ENCODE measurements at regions not wholly inside any gene's neighbourhood (a gene's known extent, or its start where the extent isn't known, plus 50 kb on each side); places are given as distances from the start of the nearest gene placed in this dataset.
"Not testable (repeated sequence)": the region's sequence is repeated elsewhere in the genome, so short reads cannot be mapped to it uniquely, and the experiment has no call there.

DNA sequence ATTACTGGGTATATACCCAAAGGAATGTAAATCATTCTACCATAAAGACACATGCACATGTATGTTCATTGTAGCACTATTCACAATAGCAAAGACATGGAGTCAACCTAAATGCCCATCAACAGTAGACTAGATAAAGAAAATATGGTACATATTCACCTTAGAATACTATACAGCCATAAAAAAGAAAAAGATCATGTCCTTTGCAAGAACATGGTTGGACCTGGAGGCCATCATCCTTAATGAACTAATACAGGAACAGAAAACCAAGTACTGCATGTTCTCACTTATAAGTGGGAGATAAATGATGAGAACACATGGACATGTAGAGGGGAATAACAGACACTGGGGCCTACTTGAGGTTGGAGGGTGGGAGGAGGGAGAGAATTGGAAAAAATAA is 133.2 kb upstream of the RASA1 start:
- not testable (repeated sequence) for H3K4me1 ChIP-seq (ENCODE audit: insufficient read depth, low read length); H3K27ac Mint-ChIP-seq
- POLR2A ChIA-PET (ENCODE audit: partially characterized antibody), result interaction anchor here (1.2 kb wide), 1 partner anchor 48 kb away, joined by 3 read pairs; no protein-coding TSS in a partner anchor

DNA sequence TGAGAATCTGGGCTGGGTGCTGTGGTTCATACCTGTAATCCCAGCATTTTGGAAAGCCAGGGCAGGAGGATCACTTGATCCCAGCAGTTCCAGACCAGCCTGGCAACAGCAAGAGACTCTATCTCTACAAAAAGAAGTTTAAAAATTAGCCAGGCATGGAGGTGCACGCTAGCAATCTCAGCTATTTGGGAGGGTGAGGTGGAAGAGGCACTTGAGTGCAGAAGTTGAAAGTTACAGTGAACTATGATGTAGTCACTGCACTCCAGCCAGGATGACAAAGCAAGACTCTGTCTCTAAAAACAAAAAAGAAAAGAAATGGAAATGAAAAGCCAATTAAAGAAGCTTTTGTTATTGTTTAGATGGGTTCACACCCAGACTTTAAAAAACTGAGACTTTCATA is 131.6 kb upstream of the RASA1 start:
- intact Hi-C loops (cut with micrococcal nuclease), result loop anchor here (5.0 kb wide), 1 partner anchor 46 kb away; no protein-coding TSS in a partner anchor
- Histone ChIP-seq H3K4me3 (ENCODE audit: low read length in 2 of 2) (no peak overlapping the region), H3K9me3 (ENCODE audit: control insufficient read depth in 1 of 2, low read length in 2 of 2) (no peaks in the 10 kb centered on the region), H3K36me3 (ENCODE audit: insufficient read depth, low read length) (no peaks in the 10 kb centered on the region), H3K27me3 (ENCODE audit: insufficient read depth, low read length) (no peaks in the 10 kb centered on the region), H3K4me1 (ENCODE audit: insufficient read depth, low read length) (no peaks in the 10 kb centered on the region), H3K27ac (ENCODE audit: low read depth, low read length) (no peak overlapping the region)
- DNase-seq, result no peak
- no peak overlapping the region for H3K4me3 Mint-ChIP-seq
- no peaks in the 10 kb centered on the region for H3K27me3 Mint-ChIP-seq
- H3K9me3 Mint-ChIP-seq, result peaks cover 0 to 2% (median 0%) of the 10 kb centered on the region in 8 donors
- ChIA-PET CTCF (ENCODE audit: partially characterized antibody) (no interaction called here), POLR2A (ENCODE audit: partially characterized antibody) (no interaction called here)
- H3K4me1 Mint-ChIP-seq, result peaks cover 0 to 4% (median 0%) of the 10 kb centered on the region in 4 donors
- peak overlapping the region in 1 of 7 donors; percentile 1 for H3K27ac Mint-ChIP-seq
- H3K36me3 Mint-ChIP-seq, result no peaks in the 10 kb centered on the region

More for the DNA sequence above, 133.2 kb upstream of the RASA1 start:
- H3K9me3 Mint-ChIP-seq; H3K4me1 Mint-ChIP-seq; H3K27me3 Mint-ChIP-seq; H3K27me3 ChIP-seq (ENCODE audit: insufficient read depth, low read length); H3K4me3 Mint-ChIP-seq; H3K4me3 ChIP-seq (ENCODE audit: low read length in 2 of 2); H3K9me3 ChIP-seq (ENCODE audit: control insufficient read depth in 1 of 2, low read length in 2 of 2); intact Hi-C loops (cut with micrococcal nuclease); H3K27ac ChIP-seq (ENCODE audit: low read depth, low read length); H3K36me3 ChIP-seq (ENCODE audit: insufficient read depth, low read length); H3K36me3 Mint-ChIP-seq; CTCF ChIA-PET (ENCODE audit: partially characterized antibody); DNase-seq: not testable (repeated sequence)

DNA sequence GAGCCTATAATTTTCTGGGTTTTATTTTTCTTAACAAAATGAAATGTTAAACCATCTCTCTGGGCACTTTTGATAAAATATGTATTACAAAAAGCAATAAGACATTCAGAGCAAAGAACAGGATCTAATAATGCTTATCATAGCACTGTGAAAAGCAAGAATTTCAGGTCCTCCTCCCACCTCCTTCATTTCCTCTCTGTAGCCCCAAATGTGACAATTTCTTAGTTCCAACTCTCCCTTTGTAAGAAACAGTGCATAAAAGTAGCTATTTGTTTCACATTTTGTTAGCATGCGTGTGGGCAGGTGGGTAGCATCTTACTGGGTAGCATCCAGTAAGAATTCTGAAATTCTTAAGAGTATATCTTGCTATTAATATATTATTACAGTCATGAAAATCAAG is 130.9 kb upstream of the RASA1 start:
- no peaks in the 10 kb centered on the region for H3K36me3 ChIP-seq (ENCODE audit: insufficient read depth, low read length)
- intact Hi-C loops (cut with micrococcal nuclease), result loop anchor here (5.0 kb wide), 1 partner anchor 46 kb away; no protein-coding TSS in a partner anchor
- Mint-ChIP-seq H3K4me3 (no peak overlapping the region), H3K9me3 (peaks cover 0 to 2% (median 0%) of the 10 kb centered on the region in 8 donors), H3K36me3 (no peaks in the 10 kb centered on the region), H3K27ac (peak overlapping the region in 1 of 7 donors; percentile 33), H3K4me1 (peaks cover 0 to 4% (median 0%) of the 10 kb centered on the region in 4 donors), H3K27me3 (no peaks in the 10 kb centered on the region)
- no peak for DNase-seq
- CTCF ChIA-PET (ENCODE audit: partially characterized antibody), result interaction anchor here (0.7 kb wide), 1 partner anchor 45 kb away, joined by 3 read pairs; no protein-coding TSS in a partner anchor
- no peaks in the 10 kb centered on the region for H3K4me1 ChIP-seq (ENCODE audit: insufficient read depth, low read length)
- no peak overlapping the region for H3K4me3 ChIP-seq (ENCODE audit: low read length in 2 of 2)
- POLR2A ChIA-PET (ENCODE audit: partially characterized antibody), result no interaction called here
- no peaks in the 10 kb centered on the region for H3K27me3 ChIP-seq (ENCODE audit: insufficient read depth, low read length)
- H3K9me3 ChIP-seq (ENCODE audit: control insufficient read depth in 1 of 2, low read length in 2 of 2), result no peaks in the 10 kb centered on the region
- H3K27ac ChIP-seq (ENCODE audit: low read depth, low read length), result no peak overlapping the region

DNA sequence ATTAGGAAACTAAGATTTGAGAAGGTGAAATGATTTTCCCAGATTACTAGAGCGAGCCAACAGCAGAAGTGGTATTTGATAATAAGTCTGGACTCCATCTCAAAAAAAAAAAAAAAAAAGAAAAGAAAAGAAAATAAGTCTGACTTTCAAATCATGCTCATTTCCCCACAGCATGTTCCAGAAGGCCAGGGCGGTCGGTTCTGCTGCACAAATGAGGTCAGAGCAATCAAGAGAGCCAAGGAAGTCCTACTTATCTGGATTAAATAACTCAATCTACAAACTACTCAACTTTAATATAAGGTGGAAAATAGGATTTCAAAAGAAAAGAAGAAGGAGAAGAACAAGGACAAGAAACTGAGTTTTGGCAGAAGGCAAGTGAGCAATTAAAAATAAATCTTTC is 130.4 kb upstream of the RASA1 start:
- no peak overlapping the region for H3K27ac Mint-ChIP-seq

DNA sequence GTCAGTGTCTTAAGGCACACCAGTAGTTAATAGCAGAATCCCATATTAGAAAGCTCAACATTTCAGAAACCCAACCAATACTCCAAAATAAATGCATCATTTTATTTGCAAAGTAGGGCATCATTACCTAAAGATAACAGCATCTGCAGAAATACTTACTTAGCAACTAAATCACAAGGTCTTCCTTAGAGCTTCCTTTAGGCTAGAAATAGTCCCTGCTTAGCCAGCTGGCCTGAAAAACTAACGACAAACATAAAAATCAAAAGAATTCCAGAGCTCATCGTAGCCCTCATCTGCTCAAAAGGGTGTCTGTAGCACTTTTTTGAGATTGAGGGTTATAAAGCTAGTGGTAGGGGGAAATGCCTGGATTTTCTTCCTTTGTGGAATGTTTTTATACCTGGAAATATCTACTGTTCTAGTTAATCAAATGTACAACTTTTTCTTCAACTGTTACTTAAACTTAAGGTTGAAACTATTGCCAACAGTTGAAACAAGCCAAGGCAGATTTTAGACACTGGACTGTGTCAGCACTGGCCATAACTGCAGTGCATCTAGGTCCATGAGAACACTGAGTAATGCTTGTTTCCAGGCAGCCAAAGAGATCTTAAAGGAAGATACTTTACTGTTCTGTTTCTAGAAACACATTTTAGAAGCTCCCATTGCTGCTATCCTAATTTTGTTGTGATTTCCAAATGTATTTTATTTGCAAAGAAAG is 129.4 kb upstream of the RASA1 start:
- Mint-ChIP-seq H3K27me3 (no peaks in the 10 kb centered on the region), H3K9me3 (peaks cover 0 to 2% (median 0%) of the 10 kb centered on the region in 8 donors), H3K36me3 (no peaks in the 10 kb centered on the region), H3K27ac (no peak overlapping the region), H3K4me3 (no peak overlapping the region), H3K4me1 (peaks cover 0 to 4% (median 0%) of the 10 kb centered on the region in 4 donors)
- H3K9me3 ChIP-seq (ENCODE audit: control insufficient read depth in 1 of 2, low read length in 2 of 2), result no peaks in the 10 kb centered on the region
- intact Hi-C loops (cut with micrococcal nuclease), result loop anchor here (5.0 kb wide), 1 partner anchor 44 kb away; no protein-coding TSS in a partner anchor
- no peaks in the 10 kb centered on the region for H3K36me3 ChIP-seq (ENCODE audit: insufficient read depth, low read length)
- ChIA-PET CTCF (ENCODE audit: partially characterized antibody) (interaction anchor here (1.4 kb wide), 1 partner anchor 9 kb away, joined by 3 read pairs; no protein-coding TSS in a partner anchor), POLR2A (ENCODE audit: partially characterized antibody) (no interaction called here)
- no peak overlapping the region for H3K4me3 ChIP-seq (ENCODE audit: low read length in 2 of 2)
- no peak overlapping the region for H3K27ac ChIP-seq (ENCODE audit: low read depth, low read length)
- no peaks in the 10 kb centered on the region for H3K27me3 ChIP-seq (ENCODE audit: insufficient read depth, low read length)
- H3K4me1 ChIP-seq (ENCODE audit: insufficient read depth, low read length), result no peaks in the 10 kb centered on the region
- DNase-seq, result no peak

More for the DNA sequence above, 130.4 kb upstream of the RASA1 start:
- H3K36me3 ChIP-seq (ENCODE audit: insufficient read depth, low read length), result no peaks in the 10 kb centered on the region
- H3K36me3 Mint-ChIP-seq, result no peaks in the 10 kb centered on the region
- H3K4me1 ChIP-seq (ENCODE audit: insufficient read depth, low read length), result no peaks in the 10 kb centered on the region
- peaks cover 0 to 2% (median 0%) of the 10 kb centered on the region in 8 donors for H3K9me3 Mint-ChIP-seq
- H3K4me3 Mint-ChIP-seq, result no peak overlapping the region
- H3K27me3 ChIP-seq (ENCODE audit: insufficient read depth, low read length), result no peaks in the 10 kb centered on the region
- intact Hi-C loops (cut with micrococcal nuclease), result loop anchor here (5.0 kb wide), 1 partner anchor 45 kb away; no protein-coding TSS in a partner anchor
- DNase-seq, result no peak
- ChIA-PET CTCF (ENCODE audit: partially characterized antibody) (interaction anchor here (0.7 kb wide), 1 partner anchor 45 kb away, joined by 3 read pairs; no protein-coding TSS in a partner anchor), POLR2A (ENCODE audit: partially characterized antibody) (no interaction called here)
- peaks cover 0 to 4% (median 0%) of the 10 kb centered on the region in 4 donors for H3K4me1 Mint-ChIP-seq
- no peak overlapping the region for H3K4me3 ChIP-seq (ENCODE audit: low read length in 2 of 2)
- H3K9me3 ChIP-seq (ENCODE audit: control insufficient read depth in 1 of 2, low read length in 2 of 2), result no peaks in the 10 kb centered on the region
- no peaks in the 10 kb centered on the region for H3K27me3 Mint-ChIP-seq
- H3K27ac ChIP-seq (ENCODE audit: low read depth, low read length), result no peak overlapping the region

DNA sequence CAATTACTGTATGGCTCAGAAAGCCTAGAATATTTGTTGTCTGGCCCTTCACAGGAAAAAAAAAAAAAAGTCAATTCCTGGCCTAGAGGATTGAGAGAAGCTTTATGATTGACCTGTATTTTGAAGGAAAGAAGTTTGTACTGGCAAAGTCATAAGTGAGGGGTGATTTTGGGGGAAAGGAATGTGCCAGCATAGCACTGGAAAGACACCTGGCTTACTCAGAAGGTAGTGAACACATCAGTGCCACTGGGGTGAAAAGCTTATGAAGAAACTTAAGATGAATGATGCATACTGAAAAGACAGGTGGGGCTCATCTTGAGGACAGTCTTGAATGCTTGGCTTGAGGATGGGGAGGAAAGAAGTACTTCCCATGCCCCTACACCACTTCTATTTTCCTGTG is 127.9 kb upstream of the RASA1 start:
- Mint-ChIP-seq H3K27me3 (no peaks in the 10 kb centered on the region), H3K9me3 (peaks cover 0 to 3% (median 0%) of the 10 kb centered on the region in 8 donors), H3K4me1 (peaks cover 0 to 4% (median 0%) of the 10 kb centered on the region in 4 donors), H3K36me3 (no peaks in the 10 kb centered on the region), H3K27ac (peak overlapping the region in 2 of 7 donors; percentile 27 to 54), H3K4me3 (no peak overlapping the region)
- intact Hi-C loops (cut with micrococcal nuclease), result loop anchor here (5.0 kb wide), 1 partner anchor 43 kb away; no protein-coding TSS in a partner anchor
- ChIA-PET POLR2A (ENCODE audit: partially characterized antibody) (interaction anchor here (0.6 kb wide), 1 partner anchor 30 kb away, joined by 4 read pairs; no protein-coding TSS in a partner anchor), CTCF (ENCODE audit: partially characterized antibody) (no interaction called here)
- Histone ChIP-seq H3K36me3 (ENCODE audit: insufficient read depth, low read length) (no peaks in the 10 kb centered on the region), H3K4me3 (ENCODE audit: low read length in 2 of 2) (no peak overlapping the region), H3K27me3 (ENCODE audit: insufficient read depth, low read length) (no peaks in the 10 kb centered on the region), H3K9me3 (ENCODE audit: control insufficient read depth in 1 of 2, low read length in 2 of 2) (no peaks in the 10 kb centered on the region), H3K4me1 (ENCODE audit: insufficient read depth, low read length) (no peaks in the 10 kb centered on the region), H3K27ac (ENCODE audit: low read depth, low read length) (no peak overlapping the region)
- DNase-seq, result no peak

DNA sequence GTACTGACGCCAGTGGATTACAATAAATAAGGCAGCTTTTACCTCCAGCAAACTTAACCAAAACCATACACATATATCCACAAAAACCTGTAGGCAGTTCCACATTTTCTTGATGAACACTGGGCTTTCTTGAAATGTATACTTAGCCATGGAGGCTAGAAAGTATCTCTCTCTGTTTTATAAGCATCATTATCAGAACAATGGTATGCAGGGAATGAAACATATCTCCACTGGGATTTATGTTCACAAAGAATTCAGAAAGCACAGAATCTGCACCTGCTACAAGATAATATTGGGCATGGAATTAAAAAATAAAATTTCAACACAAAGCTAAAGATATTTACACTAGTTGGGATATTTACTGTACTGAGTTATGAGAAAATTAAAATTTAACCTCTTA is 126.1 kb upstream of the RASA1 start:
- Histone ChIP-seq H3K4me3 (ENCODE audit: low read length in 2 of 2) (no peak overlapping the region), H3K36me3 (ENCODE audit: insufficient read depth, low read length) (no peaks in the 10 kb centered on the region), H3K27me3 (ENCODE audit: insufficient read depth, low read length) (no peaks in the 10 kb centered on the region), H3K9me3 (ENCODE audit: control insufficient read depth in 1 of 2, low read length in 2 of 2) (no peaks in the 10 kb centered on the region), H3K4me1 (ENCODE audit: insufficient read depth, low read length) (no peaks in the 10 kb centered on the region), H3K27ac (ENCODE audit: low read depth, low read length) (no peak overlapping the region)
- peaks cover 0 to 3% (median 0%) of the 10 kb centered on the region in 8 donors for H3K9me3 Mint-ChIP-seq
- peaks cover 0 to 4% (median 0%) of the 10 kb centered on the region in 4 donors for H3K4me1 Mint-ChIP-seq
- CTCF ChIA-PET (ENCODE audit: partially characterized antibody), result no interaction called here
- no peaks in the 10 kb centered on the region for H3K36me3 Mint-ChIP-seq
- POLR2A ChIA-PET (ENCODE audit: partially characterized antibody), result no interaction called here
- intact Hi-C loops (cut with micrococcal nuclease), result no loop called here
- H3K4me3 Mint-ChIP-seq, result no peak overlapping the region
- DNase-seq, result no peak
- no peak overlapping the region for H3K27ac Mint-ChIP-seq
- H3K27me3 Mint-ChIP-seq, result no peaks in the 10 kb centered on the region

Measured in CD4-positive, alpha-beta memory T cell (primary cell).